B cell (primary cell): ENCODE measurements at regions not wholly inside any gene's neighbourhood (a gene's known extent, or its start where the extent isn't known, plus 50 kb on each side); places are given as distances from the start of the nearest gene placed in this dataset. TPM values are rescaled to one million over a fixed set of nuclear protein-coding genes. Genes with fewer than 3 reads are reported as not detected.

Experiments used
- ATAC-seq: fragments of 200-7000 bp; cut with Tn5 transposase; one replicate; pipeline ENCODE4 v1.10.0; 2021; ENCODE audit warnings: low read depth, mild to moderate bottlenecking, moderate number of reproducible peaks, moderate library complexity
- CTCF ChIA-PET: fragments of 350-600 bp; sonication (Branson Sonifier 250); formaldehyde crosslinking; loops from one replicate; lab custom pipeline; 2021; ENCODE audit warnings: antibody characterized with exemption, inconsistent platforms; lab: Charles Lee
- POLR2A ChIA-PET: fragments of 350-600 bp; sonication (Branson Sonifier 250); formaldehyde crosslinking; loops from one replicate; lab custom pipeline; 2021; ENCODE audit warnings: antibody characterized with exemption; lab: Charles Lee
- DNase-seq: peaks from one replicate; pipeline ENCODE4 v3.0.0; 2013
- H2AFZ ChIP-seq: 2 replicates; pipeline ENCODE4 v1.6.1; 2012; ENCODE audit warnings: mild to moderate bottlenecking, low read depth, low read length; ENCODE audit not compliant: insufficient read depth, poor library complexity, severe bottlenecking
- H3K27ac ChIP-seq, 2 donors: 1 replicate in 1 of 2; 2 replicates in 1 of 2; pipeline ENCODE4 v1.5.1; 2012 to 2013; ENCODE audit warnings: low read length in 2 of 2, mild to moderate bottlenecking in 2 of 2, moderate library complexity in 1 of 2
- H3K27me3 ChIP-seq, 4 experiments: fragments of 200-600 bp in 1 of 4; sonication (generic) in 1 of 4; replicated peaks in 1 of 4; 1 replicate in 2 of 4; 2 replicates in 2 of 4; pipeline versions ENCODE4 v1.6.1 to v1.7.0; 2013 to 2016; ENCODE audit warnings: low read length in 3 of 4, mild to moderate bottlenecking in 2 of 4, mixed read lengths in 1 of 4, moderate library complexity in 1 of 4; ENCODE audit not compliant: insufficient read depth in 4 of 4, control insufficient read depth in 3 of 4; ENCODE audit errors: control extremely low read depth in 1 of 4
- H3K36me3 ChIP-seq, 2 experiments: replicated peaks in 1 of 2; 1 replicate in 1 of 2; 2 replicates in 1 of 2; pipeline versions ENCODE4 v1.6.1 to v1.7.1; 2013; ENCODE audit warnings: low read length in 1 of 2; ENCODE audit not compliant: insufficient read depth in 2 of 2, control insufficient read depth in 1 of 2; ENCODE audit errors: control extremely low read depth in 1 of 2, extremely low read depth in 1 of 2
- H3K4me1 ChIP-seq, 2 donors: fragments of 200-600 bp in 1 of 2; sonication (generic) in 1 of 2; 1 replicate in 1 of 2; 2 replicates in 1 of 2; pipeline versions ENCODE4 v1.5.1 to v1.6.1; 2013 to 2017; ENCODE audit warnings: low read length in 2 of 2; ENCODE audit not compliant: control insufficient read depth in 2 of 2, insufficient read depth in 2 of 2
- H3K4me2 ChIP-seq: replicated peaks from 2 replicates; pipeline ENCODE3; 2012; ENCODE audit warnings: mild to moderate bottlenecking, low read depth, low read length; ENCODE audit not compliant: poor library complexity, severe bottlenecking
- H3K4me3 ChIP-seq, 5 experiments: fragments of 200-600 bp in 1 of 5; sonication (generic) in 1 of 5; 1 replicate in 3 of 5; 2 replicates in 2 of 5; pipeline versions ENCODE4 v1.5.1 to v1.7.0; 2011 to 2016; ENCODE audit warnings: low read length in 4 of 5, mild to moderate bottlenecking in 4 of 5, low read depth in 2 of 5, control low read depth in 1 of 5, moderate library complexity in 1 of 5; ENCODE audit not compliant: insufficient read depth in 1 of 5; ENCODE audit errors: control extremely low read depth in 1 of 5, extremely low read depth in 1 of 5
- H3K79me2 ChIP-seq: fragments of 200-600 bp; sonication (generic); one replicate; pipeline ENCODE4 v1.6.0; 2016; ENCODE audit warnings: low read length; ENCODE audit not compliant: control insufficient read depth, insufficient read depth
- H3K9ac ChIP-seq: fragments of 200-600 bp; sonication (generic); 2 replicates; pipeline ENCODE4 v1.6.1; 2017; ENCODE audit warnings: mild to moderate bottlenecking, low read length, moderate library complexity
- H3K9me3 ChIP-seq, 3 donors: one replicate each; pipeline versions ENCODE4 v1.6.1 to v1.7.1; 2013; ENCODE audit warnings: low read length in 2 of 3; ENCODE audit not compliant: control insufficient read depth in 2 of 3, insufficient read depth in 1 of 3; ENCODE audit errors: control extremely low read depth in 1 of 3
- H4K20me1 ChIP-seq: 2 replicates; pipeline ENCODE4 v1.6.0; 2012; ENCODE audit warnings: mild to moderate bottlenecking, low read length; ENCODE audit not compliant: insufficient read depth, control insufficient read depth, poor library complexity, severe bottlenecking
- H3K27ac Mint-ChIP-seq: one replicate; pipeline ENCODE4 v1.8.0; 2021; ENCODE audit warnings: mixed read lengths
- H3K27me3 Mint-ChIP-seq: one replicate; pipeline ENCODE4 v1.8.0; 2021; ENCODE audit warnings: mixed read lengths
- H3K4me1 Mint-ChIP-seq: one replicate; pipeline ENCODE4 v1.8.0; 2021; ENCODE audit warnings: mixed read lengths
- H3K4me3 Mint-ChIP-seq: one replicate; pipeline ENCODE4 v1.8.0; 2021; ENCODE audit warnings: mixed read lengths
- H3K9me3 Mint-ChIP-seq: one replicate; pipeline ENCODE4 v1.8.0; 2022; ENCODE audit warnings: mixed read lengths; ENCODE audit not compliant: insufficient read depth
- CTCF ChIP-seq: fragments of 200-600 bp; IDR thresholded peaks from one replicate; pipeline ENCODE4 v1.8.0; 2022; ENCODE audit warnings: antibody characterized with exemption, mild to moderate bottlenecking
- EZH2 ChIP-seq: IDR thresholded peaks from 2 replicates; pipeline ENCODE4 v1.6.1; 2012; ENCODE audit warnings: borderline replicate concordance, low read depth, mild to moderate bottlenecking, moderate library complexity, low read length; ENCODE audit not compliant: insufficient read depth, poor library complexity, severe bottlenecking
- WGBS: methylation state at CpG from one replicate; pipeline ENCODE4 v1.1.5; 2013; ENCODE audit warnings: missing lambda C conversion rate; ENCODE audit not compliant: insufficient coverage; 5-methylcytosine and 5-hydroxymethylcytosine counted together
- intact Hi-C: fragments of 100-400 bp; cut with micrococcal nuclease; formaldehyde crosslinking; loops from one replicate; pipeline ENCODE4 v1.10.0; 2022
- small RNA-seq: library from RNA; depleted of rRNA; stranded (forward); fragments of <200 nt; gene quantifications from one replicate; pipeline ENCODE3, GENCODE V24; 2012; ENCODE audit warnings: low replicate concordance, low read depth; ENCODE audit not compliant: insufficient read length

- no peaks in the 10 kb centered on the region for H3K27me3 Mint-ChIP-seq
- Histone ChIP-seq H3K36me3 (no peaks in the 10 kb centered on the region), H3K4me1 (no peaks in the 10 kb centered on the region), H3K9ac (no peak overlapping the region), H2AFZ (no peak overlapping the region), H3K4me2 (no peak overlapping the region), H3K27ac (no peak overlapping the region), H4K20me1 (no peaks in the 10 kb centered on the region), H3K4me3 (no peak overlapping the region), H3K27me3 (no peaks in the 10 kb centered on the region), H3K79me2 (no peaks in the 10 kb centered on the region), H3K9me3 (no peaks in the 10 kb centered on the region)
- no peak overlapping the region for H3K4me3 Mint-ChIP-seq
- H3K4me1 Mint-ChIP-seq = no peaks in the 10 kb centered on the region
- no CpG with 5 or more reads among the region's 2 CpGs for WGBS
- no peak overlapping the region for H3K27ac Mint-ChIP-seq
- CTCF ChIA-PET = no interaction called here
- DNase-seq (no peak), ATAC-seq (no peak)
- intact Hi-C loops = no loop called here
- POLR2A ChIA-PET = no interaction called here
- TF ChIP-seq EZH2 (no peak), CTCF (no peak)
- H3K9me3 Mint-ChIP-seq = peaks cover 3% of the 10 kb centered on the region
These were observed 50.4 kb upstream of the C11orf87 start for GRCh38 chr11:109371444-109372176.

Small RNA genes in the stretch of these regions (small RNA-seq; reads per million reads assigned to genes)
- not detected for gene RF00157
- gene RNA5SP349 = not detected
- not detected for gene RNU6-654P
